Hepatocyte (in vitro differentiated cells): ENCODE measurements at regions not wholly inside any gene's neighbourhood (a gene's known extent, or its start where the extent isn't known, plus 50 kb on each side); places are given as distances from the start of the nearest gene placed in this dataset.

Experiments used
- DNase-seq: peaks from one replicate; pipeline ENCODE4 v3.0.0-alpha.2; 2016; ENCODE audit warnings: low spot score
- H2AFZ ChIP-seq: fragments of 200-600 bp; sonication (generic); 2 replicates; pipeline ENCODE4 v1.6.0; 2016; ENCODE audit warnings: antibody characterized with exemption, mild to moderate bottlenecking
- H3K27ac ChIP-seq: fragments of 200-600 bp; sonication (generic); 2 replicates; pipeline ENCODE4 v1.5.1; 2016; ENCODE audit warnings: mild to moderate bottlenecking
- H3K27me3 ChIP-seq: fragments of 200-600 bp; sonication (generic); 2 replicates; pipeline ENCODE4 v1.6.1; 2016
- H3K36me3 ChIP-seq: fragments of 200-600 bp; sonication (generic); replicated peaks from 2 replicates; pipeline ENCODE4 v1.5.1; 2016; ENCODE audit warnings: low read depth; ENCODE audit not compliant: insufficient read depth
- H3K4me1 ChIP-seq: fragments of 200-600 bp; sonication (generic); 2 replicates; pipeline ENCODE4 v1.5.1; 2016; ENCODE audit warnings: mild to moderate bottlenecking, moderate library complexity; ENCODE audit not compliant: insufficient read depth
- H3K4me2 ChIP-seq: fragments of 200-600 bp; sonication (generic); 2 replicates; pipeline ENCODE4 v1.6.0; 2016
- H3K4me3 ChIP-seq: fragments of 200-600 bp; sonication (generic); 2 replicates; pipeline ENCODE4 v1.5.1; 2016; ENCODE audit warnings: mild to moderate bottlenecking
- H3K79me2 ChIP-seq: fragments of 200-600 bp; sonication (generic); 2 replicates; pipeline ENCODE4 v1.6.0; 2017; ENCODE audit warnings: mild to moderate bottlenecking
- H3K9me2 ChIP-seq: fragments of 200-600 bp; sonication (generic); replicated peaks from 2 replicates; pipeline ENCODE4 v1.6.0; 2017; ENCODE audit warnings: mild to moderate bottlenecking; ENCODE audit not compliant: insufficient read depth
- H3K9me3 ChIP-seq: fragments of 200-600 bp; sonication (generic); 2 replicates; pipeline ENCODE4 v1.5.1; 2016; ENCODE audit warnings: low read depth, mild to moderate bottlenecking
- H4K20me1 ChIP-seq: fragments of 200-600 bp; sonication (generic); 2 replicates; pipeline ENCODE4 v1.6.0; 2016; ENCODE audit warnings: mild to moderate bottlenecking; ENCODE audit not compliant: insufficient read depth, poor library complexity, severe bottlenecking
- CTCF ChIP-seq: fragments of 200-600 bp; sonication (generic); IDR thresholded peaks from 2 replicates; pipeline ENCODE4 v1.5.1; 2016; ENCODE audit warnings: antibody characterized with exemption, mild to moderate bottlenecking; ENCODE audit not compliant: poor library complexity
- EZH2 ChIP-seq: fragments of 200-600 bp; sonication (generic); IDR thresholded peaks from 2 replicates; pipeline ENCODE4 v1.6.1; 2016; ENCODE audit warnings: antibody characterized with exemption, mild to moderate bottlenecking, borderline replicate concordance
- EZH2phosphoT487 ChIP-seq: fragments of 200-600 bp; sonication (generic); IDR thresholded peaks from one replicate; pipeline ENCODE4 v1.6.1; 2018; ENCODE audit warnings: antibody characterized with exemption, mild to moderate bottlenecking, low read depth, moderate library complexity; ENCODE audit not compliant: unreplicated experiment, severe bottlenecking
- WGBS: methylation state at CpG from one replicate; pipeline ENCODE4 v1.1.6; 2016; ENCODE audit warnings: low lambda C conversion rate; ENCODE audit errors: missing lambda C conversion rate; 5-methylcytosine and 5-hydroxymethylcytosine counted together

DNA sequence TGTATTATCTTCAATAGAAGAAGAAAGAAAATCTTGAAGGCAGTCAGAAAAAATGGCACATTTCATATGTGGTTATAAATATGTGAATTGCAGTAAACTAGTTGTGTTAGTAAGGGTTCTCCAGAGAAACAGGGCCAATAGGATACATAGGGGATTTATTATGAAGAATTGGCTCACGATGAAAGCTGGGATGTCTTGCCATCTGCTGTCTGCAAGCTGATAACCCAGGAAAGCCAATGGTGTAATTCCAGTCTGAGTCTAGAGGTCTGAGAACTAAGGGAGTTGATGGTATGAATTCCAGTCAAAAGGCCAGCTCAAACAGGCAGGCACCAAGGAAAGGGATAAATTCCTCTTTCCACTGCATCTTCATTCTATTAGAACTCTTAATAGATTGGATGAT lies 362.4 kb downstream of the KCNJ3 start:
- DNase-seq: no peak
- H2AFZ ChIP-seq: no peak overlapping the region
- no peaks in the 10 kb centered on the region for H3K9me2 ChIP-seq
- no peak overlapping the region for H3K4me3 ChIP-seq
- no peaks in the 10 kb centered on the region for H3K79me2 ChIP-seq
- TF ChIP-seq CTCF (no peak), EZH2phosphoT487 (no peak), EZH2 (no peak)
- no peaks in the 10 kb centered on the region for H3K27me3 ChIP-seq
- H3K4me1 ChIP-seq: peaks cover 8% of the 10 kb centered on the region
- H3K36me3 ChIP-seq: no peaks in the 10 kb centered on the region
- peaks cover 5% of the 10 kb centered on the region for H3K9me3 ChIP-seq
- WGBS: 100% methylated on average over 1 of the region's 1 CpG
- no peak overlapping the region for H3K27ac ChIP-seq
- H3K4me2 ChIP-seq: no peak overlapping the region
- H4K20me1 ChIP-seq: no peaks in the 10 kb centered on the region

DNA sequence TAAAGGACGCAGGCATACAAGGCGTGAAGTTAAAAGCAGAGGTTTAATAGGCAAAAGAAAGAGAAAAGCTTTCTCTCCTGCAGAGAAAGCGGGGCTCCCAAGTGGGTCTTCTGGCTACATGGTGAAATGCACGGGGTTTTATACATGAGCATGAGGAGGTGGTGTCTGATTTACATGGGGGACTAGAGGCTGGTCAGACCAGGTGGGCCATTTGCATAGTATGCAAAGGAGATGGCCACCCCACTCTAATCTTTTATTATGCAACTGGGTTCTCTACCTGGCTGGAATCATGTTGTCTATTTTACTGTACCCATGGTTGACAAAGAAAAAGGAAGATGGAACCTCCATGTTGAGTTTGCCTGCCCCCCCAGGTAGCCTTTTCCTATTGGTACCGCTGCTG lies 356.2 kb downstream of the KCNJ3 start:
- TF ChIP-seq EZH2: no peak
- TF ChIP-seq CTCF: no peak
- no peak for TF ChIP-seq EZH2phosphoT487
- Histone ChIP-seq H3K4me1 (no peaks in the 10 kb centered on the region), H3K9me2 (no peaks in the 10 kb centered on the region), H3K79me2 (no peaks in the 10 kb centered on the region), H3K27me3 (no peaks in the 10 kb centered on the region), H3K9me3 (peaks cover under 1% of the 10 kb centered on the region), H3K4me2 (no peak overlapping the region), H3K4me3 (no peak overlapping the region), H3K27ac (no peak overlapping the region), H3K36me3 (no peaks in the 10 kb centered on the region), H2AFZ (no peak overlapping the region), H4K20me1 (no peaks in the 10 kb centered on the region)
- no peak for DNase-seq
- WGBS: 83% methylated on average over 5 of the region's 5 CpGs

DNA sequence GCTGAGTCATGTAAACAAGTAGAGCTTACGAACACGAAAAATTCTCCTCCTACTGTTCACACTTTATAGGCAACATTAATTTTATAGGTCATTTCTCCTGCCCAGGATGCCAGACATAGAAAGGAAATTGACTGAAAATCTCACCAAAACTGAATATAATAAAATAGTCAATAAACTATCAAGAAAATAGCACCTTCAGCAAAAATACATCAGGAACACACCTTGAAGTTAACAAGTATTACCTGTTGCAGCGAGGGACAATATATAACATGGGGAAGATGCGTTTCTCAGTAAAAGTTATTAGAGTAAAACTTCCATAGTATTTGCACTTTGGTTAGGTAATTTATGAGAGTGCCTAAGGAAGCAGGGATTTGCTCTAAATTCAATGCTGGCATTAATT lies 344.6 kb downstream of the KCNJ3 start:
- no peak overlapping the region for H3K4me3 ChIP-seq
- H3K4me2 ChIP-seq: no peak overlapping the region
- no peaks in the 10 kb centered on the region for H3K27me3 ChIP-seq
- H4K20me1 ChIP-seq: no peaks in the 10 kb centered on the region
- no peak for DNase-seq
- no peaks in the 10 kb centered on the region for H3K4me1 ChIP-seq
- H3K9me3 ChIP-seq: no peaks in the 10 kb centered on the region
- no peaks in the 10 kb centered on the region for H3K9me2 ChIP-seq
- TF ChIP-seq EZH2phosphoT487 (no peak), CTCF (no peak), EZH2 (no peak)
- H3K36me3 ChIP-seq: no peaks in the 10 kb centered on the region
- 87% methylated on average over 4 of the region's 4 CpGs for WGBS
- H3K79me2 ChIP-seq: no peaks in the 10 kb centered on the region
- no peak overlapping the region for H3K27ac ChIP-seq
- H2AFZ ChIP-seq: no peak overlapping the region

GRCh38 chr2:155035308-155035707 lies 336.8 kb downstream of the KCNJ3 start:
- no peak for TF ChIP-seq EZH2
- TF ChIP-seq CTCF: no peak
- no peak for TF ChIP-seq EZH2phosphoT487
- no peaks in the 10 kb centered on the region for H3K36me3 ChIP-seq
- H3K4me2 ChIP-seq: no peak overlapping the region
- no peaks in the 10 kb centered on the region for H3K79me2 ChIP-seq
- DNase-seq: no peak
- no peaks in the 10 kb centered on the region for H3K9me3 ChIP-seq
- no peaks in the 10 kb centered on the region for H3K27me3 ChIP-seq
- H3K9me2 ChIP-seq: no peaks in the 10 kb centered on the region
- no peak overlapping the region for H2AFZ ChIP-seq
- H3K4me3 ChIP-seq: no peak overlapping the region
- H3K4me1 ChIP-seq: no peaks in the 10 kb centered on the region
- H4K20me1 ChIP-seq: no peaks in the 10 kb centered on the region
- H3K27ac ChIP-seq: no peak overlapping the region
